ENCODE measurements at regions not wholly inside any gene's neighbourhood (a gene's known extent, or its start where the extent isn't known, plus 50 kb on each side); places are given as distances from the start of the nearest gene placed in this dataset.

DNA sequence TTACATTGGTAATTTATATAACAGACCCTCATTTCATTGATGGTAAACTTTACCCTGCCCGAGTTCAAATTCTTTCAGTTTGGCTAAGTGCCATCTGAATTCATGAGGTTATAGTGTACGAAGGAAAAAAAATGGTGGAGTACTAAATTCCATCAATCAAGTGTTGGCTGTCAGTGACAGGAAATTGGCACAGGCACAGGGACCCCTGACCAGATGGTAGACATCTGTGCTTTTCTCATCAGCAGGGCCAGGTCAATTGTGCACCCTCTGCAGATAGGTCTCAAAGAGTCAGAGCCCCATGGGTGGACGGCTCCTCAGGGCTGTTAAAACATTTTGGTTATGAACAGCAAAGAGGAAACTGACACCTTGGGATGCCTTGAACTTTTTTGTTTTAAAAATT lies 439.2 kb downstream of the SETBP1 start:
- H3K36me3 ChIP-seq (replicated peaks; ENCODE audit: control insufficient read depth, insufficient read depth, low read length) = no peaks in the 10 kb centered on the region
- H3K27me3 ChIP-seq (ENCODE audit: control insufficient read depth, insufficient read depth, low read length) = no peaks in the 10 kb centered on the region
- DNase-seq = no peak
- H3K4me3 ChIP-seq (ENCODE audit: insufficient read depth, low read depth, low read length) = no peak overlapping the region

DNA sequence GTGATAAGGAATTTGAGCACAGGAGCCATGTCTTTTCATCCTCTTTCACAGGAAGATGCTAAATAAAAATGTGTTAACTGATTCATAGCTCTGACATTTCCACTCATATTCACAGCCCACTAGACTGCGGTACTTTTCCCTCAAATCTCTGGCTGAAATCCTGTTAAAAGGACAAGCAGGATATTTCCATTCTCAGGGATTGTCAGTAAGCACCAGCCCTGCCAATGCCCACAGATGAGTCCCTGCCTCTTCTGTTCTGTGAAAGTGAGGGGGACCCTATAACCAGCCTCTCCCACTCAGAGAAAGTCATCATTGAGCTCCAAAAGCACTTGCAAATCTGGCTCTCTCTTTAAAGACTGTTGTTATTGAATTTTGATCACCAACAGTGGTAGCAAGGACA lies 440.5 kb downstream of the SETBP1 start:
- DNase-seq = no peak
- Histone ChIP-seq H3K27me3 (ENCODE audit: control insufficient read depth, insufficient read depth, low read length) (no peaks in the 10 kb centered on the region), H3K4me3 (ENCODE audit: insufficient read depth, low read depth, low read length) (no peak overlapping the region), H3K36me3 (replicated peaks; ENCODE audit: control insufficient read depth, insufficient read depth, low read length) (no peaks in the 10 kb centered on the region)

DNA sequence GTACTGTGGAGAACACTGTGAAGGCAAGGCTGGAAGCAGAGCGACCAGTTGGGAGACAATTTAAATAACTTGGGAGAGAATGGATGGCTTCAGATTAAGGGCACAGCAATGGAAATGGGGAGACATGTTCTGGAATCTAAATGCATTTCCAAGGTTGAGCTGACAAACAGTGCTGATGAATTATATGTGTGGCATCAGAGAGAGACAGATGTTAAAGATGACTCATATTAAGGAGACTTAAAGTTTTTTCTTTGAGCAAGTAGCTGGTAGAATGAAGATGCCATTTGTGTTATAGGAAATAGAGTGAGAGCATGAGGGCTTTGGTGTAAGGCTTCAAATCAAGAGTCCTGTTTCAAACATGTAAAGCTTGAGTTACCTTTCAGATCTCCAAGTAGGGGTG lies 441.8 kb downstream of the SETBP1 start:
- H3K27me3 ChIP-seq (ENCODE audit: control insufficient read depth, insufficient read depth, low read length) = no peaks in the 10 kb centered on the region

DNA sequence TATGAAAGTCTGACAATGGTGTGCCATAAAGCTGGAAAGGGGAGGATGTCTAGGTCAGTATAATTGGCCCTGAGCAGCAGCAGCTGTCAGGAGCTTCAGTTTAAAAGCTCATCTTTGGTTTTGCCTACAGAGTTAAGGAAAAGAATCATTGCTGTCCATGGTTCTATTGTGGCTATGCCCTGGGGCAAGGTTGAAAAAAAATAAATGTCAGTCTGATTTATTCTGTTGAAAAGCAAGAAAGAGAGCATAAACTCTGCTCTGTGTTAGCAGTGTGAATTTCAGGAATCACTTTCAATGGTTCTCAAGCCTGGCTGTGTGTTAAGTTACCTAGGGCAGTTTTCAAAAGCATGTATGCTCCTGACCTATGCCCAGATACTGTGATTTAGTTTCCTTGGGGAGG lies 446.7 kb downstream of the SETBP1 start:
- no peak for DNase-seq
- Histone ChIP-seq H3K4me3 (ENCODE audit: insufficient read depth, low read depth, low read length) (no peak overlapping the region), H3K36me3 (replicated peaks; ENCODE audit: control insufficient read depth, insufficient read depth, low read length) (no peaks in the 10 kb centered on the region), H3K27me3 (ENCODE audit: control insufficient read depth, insufficient read depth, low read length) (no peaks in the 10 kb centered on the region)

More for the DNA sequence above, 441.8 kb downstream of the SETBP1 start:
- Histone ChIP-seq H3K36me3 (replicated peaks; ENCODE audit: control insufficient read depth, insufficient read depth, low read length) (no peaks in the 10 kb centered on the region), H3K4me3 (ENCODE audit: insufficient read depth, low read depth, low read length) (no peak overlapping the region)
- DNase-seq = no peak

DNA sequence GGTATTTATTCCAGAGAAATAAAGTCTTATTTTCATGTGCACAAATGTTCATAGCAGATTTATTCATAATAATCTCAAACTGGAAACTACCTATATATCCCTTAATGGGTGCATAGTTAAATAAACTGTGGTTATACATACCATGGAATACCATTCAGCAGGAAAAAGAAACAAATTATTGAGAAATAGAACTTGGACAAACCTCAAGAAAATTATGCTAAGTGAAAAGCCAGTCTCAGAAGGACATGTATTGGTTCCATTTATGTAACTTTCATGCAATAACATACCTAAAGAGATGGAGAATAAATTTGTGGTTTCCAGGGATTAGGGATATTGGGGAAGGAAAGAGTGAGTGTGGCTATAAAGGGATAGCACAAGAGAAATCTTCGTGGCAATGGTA lies 452.6 kb downstream of the SETBP1 start:
- Histone ChIP-seq H3K4me3 (ENCODE audit: insufficient read depth, low read depth, low read length) (no peak overlapping the region), H3K36me3 (replicated peaks; ENCODE audit: control insufficient read depth, insufficient read depth, low read length) (no peaks in the 10 kb centered on the region), H3K27me3 (ENCODE audit: control insufficient read depth, insufficient read depth, low read length) (no peaks in the 10 kb centered on the region)
- no peak for DNase-seq

DNA sequence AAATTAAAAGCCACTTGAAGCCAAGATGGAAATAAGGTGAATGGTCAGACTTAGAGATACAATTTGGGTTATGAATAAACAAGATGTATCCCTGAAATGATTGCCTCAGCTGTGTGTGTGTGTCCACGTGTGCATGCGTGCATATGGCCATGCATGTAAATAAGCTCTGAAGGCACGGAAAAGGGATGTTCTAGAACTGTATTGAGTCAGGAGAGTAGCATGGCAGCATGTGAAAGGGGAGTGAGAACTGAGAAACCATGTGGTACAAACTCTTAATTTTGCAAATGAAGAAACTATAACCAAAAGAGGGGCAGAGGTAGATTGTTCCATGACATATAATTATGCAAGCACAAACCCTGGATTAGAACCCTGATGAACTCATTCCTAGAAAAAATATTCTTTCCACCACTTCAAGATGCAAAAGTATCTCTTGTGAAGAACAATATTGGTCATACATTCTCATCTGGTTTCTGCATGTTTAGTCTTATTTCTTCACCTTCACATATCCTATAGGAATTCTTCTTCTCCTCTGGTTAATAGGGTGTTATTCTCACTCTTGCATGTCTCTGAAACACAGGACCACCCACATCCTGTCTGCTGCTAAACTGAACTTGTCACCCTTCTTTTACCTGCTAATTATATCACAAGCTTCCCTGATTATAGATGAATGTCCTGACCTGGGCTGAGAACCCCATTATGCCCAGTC lies 455.8 kb downstream of the SETBP1 start:
- Histone ChIP-seq H3K36me3 (replicated peaks; ENCODE audit: control insufficient read depth, insufficient read depth, low read length) (no peaks in the 10 kb centered on the region), H3K27me3 (ENCODE audit: control insufficient read depth, insufficient read depth, low read length) (no peaks in the 10 kb centered on the region), H3K4me3 (ENCODE audit: insufficient read depth, low read depth, low read length) (no peak overlapping the region)
- no peak for DNase-seq

DNA sequence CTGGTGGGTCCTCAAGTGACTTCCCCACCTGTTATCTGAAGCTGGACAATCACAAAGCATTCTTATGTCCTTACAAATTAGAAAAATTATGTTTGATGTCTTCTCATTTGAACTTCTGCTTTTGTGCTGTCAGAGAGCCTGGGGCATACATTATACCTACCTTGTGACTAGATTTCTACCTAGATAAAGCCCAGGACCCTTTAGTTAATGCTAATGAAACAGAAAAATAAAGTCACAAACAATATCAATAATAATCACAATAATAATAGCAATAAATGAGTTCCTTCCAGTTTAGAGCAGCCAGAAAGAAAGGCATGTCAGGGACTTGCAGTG lies 456.4 kb downstream of the SETBP1 start:
- H3K36me3 ChIP-seq (replicated peaks; ENCODE audit: control insufficient read depth, insufficient read depth, low read length) = no peaks in the 10 kb centered on the region
- H3K27me3 ChIP-seq (ENCODE audit: control insufficient read depth, insufficient read depth, low read length) = no peaks in the 10 kb centered on the region
- no peak overlapping the region for H3K4me3 ChIP-seq (ENCODE audit: insufficient read depth, low read depth, low read length)
- DNase-seq = no peak

DNA sequence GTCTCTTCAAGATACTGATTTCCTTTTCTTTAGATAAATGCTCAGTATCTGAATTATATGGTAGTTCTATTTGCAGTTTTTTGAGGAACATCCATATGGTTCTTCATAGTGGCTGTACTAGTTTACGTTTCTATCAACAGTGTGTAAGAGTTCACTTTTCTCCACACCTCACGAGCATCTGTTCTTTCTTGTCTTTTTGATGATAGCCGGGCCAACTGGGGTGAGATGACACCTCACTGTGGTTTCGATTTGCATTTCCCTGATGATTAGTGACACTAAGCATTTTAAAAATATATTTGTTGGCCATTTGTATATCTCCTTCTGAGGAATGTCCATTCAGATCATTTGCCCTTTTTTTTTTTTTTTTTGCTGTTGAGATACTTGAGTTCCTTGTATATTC lies 458.8 kb downstream of the SETBP1 start:
- Histone ChIP-seq H3K4me3 (ENCODE audit: insufficient read depth, low read depth, low read length) (no peak overlapping the region), H3K36me3 (replicated peaks; ENCODE audit: control insufficient read depth, insufficient read depth, low read length) (no peaks in the 10 kb centered on the region), H3K27me3 (ENCODE audit: control insufficient read depth, insufficient read depth, low read length) (no peaks in the 10 kb centered on the region)
- DNase-seq = no peak

DNA sequence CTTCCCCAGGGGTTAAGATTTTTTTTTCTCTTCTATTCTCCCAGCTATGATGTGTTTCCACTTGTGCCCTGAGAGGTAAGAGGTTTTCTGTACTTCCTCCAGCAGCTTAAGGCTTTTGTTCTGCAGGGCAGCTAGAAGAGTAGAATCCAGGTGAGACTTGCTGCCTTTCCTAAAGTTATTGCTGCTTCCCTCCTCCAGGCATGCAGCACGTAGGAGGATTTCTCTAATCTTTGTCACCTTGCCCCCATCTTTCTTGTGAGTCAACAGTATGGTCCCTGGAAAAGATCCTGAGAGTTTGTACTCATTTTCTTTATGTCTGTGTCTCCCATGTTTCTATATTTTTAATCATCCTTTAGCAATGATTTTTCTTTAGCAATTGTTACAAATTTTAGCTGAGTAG lies 462.2 kb downstream of the SETBP1 start:
- Histone ChIP-seq H3K27me3 (ENCODE audit: control insufficient read depth, insufficient read depth, low read length) (no peaks in the 10 kb centered on the region), H3K4me3 (ENCODE audit: insufficient read depth, low read depth, low read length) (no peak overlapping the region), H3K36me3 (replicated peaks; ENCODE audit: control insufficient read depth, insufficient read depth, low read length) (no peaks in the 10 kb centered on the region)
- no peak for DNase-seq

DNA sequence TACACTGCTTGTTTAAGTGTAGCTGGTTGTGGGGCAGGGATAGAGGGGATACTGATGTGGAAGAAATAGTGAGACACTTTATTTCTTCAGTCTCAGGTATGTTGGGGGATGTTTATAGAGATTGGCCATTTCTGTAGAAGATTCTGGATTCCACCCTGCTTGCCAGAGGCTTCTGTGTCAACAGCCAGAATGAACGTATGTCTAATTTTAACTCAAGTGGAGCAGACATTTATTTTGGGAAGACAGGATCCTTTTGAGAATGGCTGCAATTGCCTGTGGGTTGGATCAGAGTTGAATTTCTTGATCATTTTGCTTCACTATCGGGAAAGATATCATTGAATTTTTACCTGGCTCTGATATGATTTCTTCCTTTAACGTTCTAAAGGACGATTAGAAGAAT lies 465.6 kb upstream of the SLC14A2 start:
- no peak for DNase-seq
- no peaks in the 10 kb centered on the region for H3K36me3 ChIP-seq (replicated peaks; ENCODE audit: control insufficient read depth, insufficient read depth, low read length)
- no peak overlapping the region for H3K4me3 ChIP-seq (ENCODE audit: insufficient read depth, low read depth, low read length)
- H3K27me3 ChIP-seq (ENCODE audit: control insufficient read depth, insufficient read depth, low read length) = no peaks in the 10 kb centered on the region

DNA sequence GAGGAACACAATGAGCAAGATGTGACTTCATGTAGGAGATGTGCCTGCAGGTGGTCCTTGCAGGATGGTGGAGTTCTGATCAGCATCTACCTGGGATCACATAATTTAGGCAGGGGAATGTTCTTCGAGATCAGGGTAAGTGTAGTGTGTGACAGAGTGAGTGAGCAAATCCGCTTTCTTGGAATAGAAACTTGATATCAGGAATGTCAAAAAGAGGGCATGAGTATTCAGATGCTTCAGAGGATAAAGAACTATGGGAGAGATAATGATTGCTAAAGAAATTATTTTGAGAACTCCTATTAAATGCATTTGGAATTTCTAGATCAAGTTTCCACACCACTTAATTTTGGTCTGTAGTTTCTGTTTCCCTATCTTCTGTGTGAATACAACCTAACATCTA lies 463.6 kb upstream of the SLC14A2 start:
- Histone ChIP-seq H3K4me3 (ENCODE audit: insufficient read depth, low read depth, low read length) (no peak overlapping the region), H3K36me3 (replicated peaks; ENCODE audit: control insufficient read depth, insufficient read depth, low read length) (no peaks in the 10 kb centered on the region), H3K27me3 (ENCODE audit: control insufficient read depth, insufficient read depth, low read length) (no peaks in the 10 kb centered on the region)
- DNase-seq = no peak

DNA sequence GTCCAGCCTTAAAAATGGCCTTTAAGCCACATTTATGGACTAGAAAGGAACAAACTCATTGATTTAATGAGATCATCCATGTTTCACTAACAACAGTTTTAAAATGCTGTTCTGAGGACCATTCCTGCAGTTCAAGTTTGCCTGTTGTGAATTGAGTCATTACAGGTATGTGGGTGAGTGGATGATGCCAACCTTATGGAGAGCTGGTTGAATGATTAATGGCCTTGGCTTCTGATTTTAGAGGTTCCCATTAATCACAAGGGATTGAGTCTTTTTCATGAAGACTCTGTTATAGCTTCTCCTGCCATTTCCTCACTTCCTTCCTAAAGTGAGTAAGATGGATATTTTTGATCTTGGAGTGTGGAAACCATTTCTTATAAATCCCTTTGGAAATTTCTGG lies 459.8 kb upstream of the SLC14A2 start:
- Histone ChIP-seq H3K36me3 (replicated peaks; ENCODE audit: control insufficient read depth, insufficient read depth, low read length) (no peaks in the 10 kb centered on the region), H3K4me3 (ENCODE audit: insufficient read depth, low read depth, low read length) (no peak overlapping the region), H3K27me3 (ENCODE audit: control insufficient read depth, insufficient read depth, low read length) (no peaks in the 10 kb centered on the region)
- DNase-seq = no peak

DNA sequence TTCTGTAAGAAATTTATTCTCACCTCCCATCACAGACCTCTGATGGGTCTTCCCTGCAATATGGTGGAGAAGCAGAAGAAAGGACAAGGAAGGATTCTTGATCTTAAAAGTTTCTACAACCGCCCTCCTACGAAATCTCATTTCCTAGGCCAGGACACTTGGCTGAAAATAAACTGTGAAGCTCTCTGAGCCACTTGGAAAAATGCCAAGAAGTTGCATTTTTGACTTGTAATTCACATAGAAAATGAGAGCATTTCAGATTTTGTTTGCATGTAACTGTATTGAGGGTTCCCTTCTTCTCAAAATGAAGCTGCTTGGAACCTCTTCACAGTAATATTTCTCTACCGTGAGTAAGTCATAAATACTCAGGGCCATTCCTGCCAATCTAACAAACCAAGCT lies 458.3 kb upstream of the SLC14A2 start:
- Histone ChIP-seq H3K36me3 (replicated peaks; ENCODE audit: control insufficient read depth, insufficient read depth, low read length) (no peaks in the 10 kb centered on the region), H3K27me3 (ENCODE audit: control insufficient read depth, insufficient read depth, low read length) (no peaks in the 10 kb centered on the region), H3K4me3 (ENCODE audit: insufficient read depth, low read depth, low read length) (no peak overlapping the region)
- DNase-seq = no peak

DNA sequence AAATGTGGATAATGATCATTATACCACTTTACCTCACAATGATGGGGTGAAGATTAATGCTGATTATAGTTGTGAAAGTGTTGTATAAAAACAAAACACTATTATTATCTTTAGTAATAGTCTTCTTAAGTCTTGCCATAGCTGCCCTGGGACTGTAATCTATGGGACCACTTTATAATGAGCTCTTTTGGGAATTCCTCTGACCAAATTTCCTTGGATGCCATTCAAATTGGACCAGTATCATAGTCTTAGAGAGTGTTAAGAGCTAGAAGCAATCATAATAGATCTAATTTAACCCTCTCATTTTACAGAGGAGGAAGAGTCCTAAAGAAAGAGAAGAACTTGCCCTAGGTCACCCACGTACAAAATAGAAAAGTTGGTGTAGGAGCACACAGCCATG lies 457.7 kb upstream of the SLC14A2 start:
- no peaks in the 10 kb centered on the region for H3K36me3 ChIP-seq (replicated peaks; ENCODE audit: control insufficient read depth, insufficient read depth, low read length)
- H3K4me3 ChIP-seq (ENCODE audit: insufficient read depth, low read depth, low read length) = no peak overlapping the region
- DNase-seq = no peak
- H3K27me3 ChIP-seq (ENCODE audit: control insufficient read depth, insufficient read depth, low read length) = no peaks in the 10 kb centered on the region

DNA sequence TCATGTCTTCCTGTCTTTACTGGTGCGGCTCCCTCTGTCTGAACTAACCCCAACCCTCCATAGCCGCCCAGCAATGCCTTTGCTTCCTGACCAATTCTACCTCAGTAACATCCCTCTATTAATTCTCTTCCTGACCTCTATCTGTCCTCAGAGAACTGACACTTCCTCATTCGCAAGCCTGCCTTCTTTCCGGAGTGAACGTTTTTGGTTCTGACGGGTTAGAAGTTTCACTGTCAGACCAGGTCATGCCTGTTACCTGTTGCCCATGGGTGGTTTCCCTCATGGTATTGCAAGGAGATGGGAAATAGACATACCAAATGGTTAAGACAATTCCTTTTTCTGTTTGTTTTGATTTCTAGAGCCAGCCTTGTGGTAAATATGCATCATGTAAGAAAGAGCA lies 453.4 kb upstream of the SLC14A2 start:
- Histone ChIP-seq H3K27me3 (ENCODE audit: control insufficient read depth, insufficient read depth, low read length) (no peaks in the 10 kb centered on the region), H3K4me3 (ENCODE audit: insufficient read depth, low read depth, low read length) (no peak overlapping the region), H3K36me3 (replicated peaks; ENCODE audit: control insufficient read depth, insufficient read depth, low read length) (no peaks in the 10 kb centered on the region)
- no peak for DNase-seq

DNA sequence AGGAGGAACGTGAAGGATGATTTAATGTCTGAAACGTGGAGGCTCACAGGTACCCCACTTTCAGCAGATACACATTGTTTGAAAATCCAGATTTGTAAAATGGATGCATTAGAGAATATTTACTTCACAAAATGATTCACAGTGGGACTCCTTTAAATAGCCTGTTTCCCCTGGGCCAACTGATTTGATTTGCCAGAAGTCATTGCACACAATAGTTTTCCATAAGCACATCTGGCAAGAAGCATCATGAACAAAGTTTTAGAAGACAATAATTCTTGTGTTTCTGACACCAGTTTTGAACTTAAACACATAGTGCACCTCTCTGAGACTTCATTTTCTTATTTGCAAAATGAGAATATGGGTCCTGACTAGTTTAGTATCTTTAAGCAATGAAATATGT lies 451.4 kb upstream of the SLC14A2 start:
- DNase-seq = no peak
- Histone ChIP-seq H3K4me3 (ENCODE audit: insufficient read depth, low read depth, low read length) (no peak overlapping the region), H3K36me3 (replicated peaks; ENCODE audit: control insufficient read depth, insufficient read depth, low read length) (no peaks in the 10 kb centered on the region), H3K27me3 (ENCODE audit: control insufficient read depth, insufficient read depth, low read length) (no peaks in the 10 kb centered on the region)

All from H7 (cell line).